ENCODE measurements at regions not wholly inside any gene's neighbourhood (a gene's known extent, or its start where the extent isn't known, plus 50 kb on each side); places are given as distances from the start of the nearest gene placed in this dataset.

GRCh38 chr20:40017765-40018164, 671.3 kb downstream of the MAFB start:
- TF ChIP-seq CTCF (IDR thresholded peaks at IDR 0.05) (no peak), POLR2A (IDR thresholded peaks at IDR 0.05) (no peak), EP300 (IDR thresholded peaks at IDR 0.05) (no peak)

All from tibial nerve (tissue), 4 donors.